DND-41 (cell line): ENCODE measurements at regions not wholly inside any gene's neighbourhood (a gene's known extent, or its start where the extent isn't known, plus 50 kb on each side); places are given as distances from the start of the nearest gene placed in this dataset.

ENCODE experiments used
- CTCF ChIP-seq: IDR thresholded peaks from 2 replicates; pipeline ENCODE4 v1.5.1; 2012; ENCODE audit warnings: borderline replicate concordance, low read length, moderate library complexity, mild to moderate bottlenecking; ENCODE audit not compliant: poor library complexity, severe bottlenecking; ENCODE audit errors: extremely low read depth
- EZH2 ChIP-seq: IDR thresholded peaks from 3 replicates; pipeline ENCODE4 v1.6.1; 2012; ENCODE audit warnings: borderline replicate concordance, low read depth, mild to moderate bottlenecking, moderate library complexity, low read length, inconsistent platforms; ENCODE audit not compliant: severe bottlenecking

GRCh38 chr4:120277391-120277790 lies 210.7 kb upstream of the MAD2L1 start:
- TF ChIP-seq CTCF = no peak
- TF ChIP-seq EZH2 = no peak
